ENCODE measurements at regions not wholly inside any gene's neighbourhood (a gene's known extent, or its start where the extent isn't known, plus 50 kb on each side); places are given as distances from the start of the nearest gene placed in this dataset.

DNA sequence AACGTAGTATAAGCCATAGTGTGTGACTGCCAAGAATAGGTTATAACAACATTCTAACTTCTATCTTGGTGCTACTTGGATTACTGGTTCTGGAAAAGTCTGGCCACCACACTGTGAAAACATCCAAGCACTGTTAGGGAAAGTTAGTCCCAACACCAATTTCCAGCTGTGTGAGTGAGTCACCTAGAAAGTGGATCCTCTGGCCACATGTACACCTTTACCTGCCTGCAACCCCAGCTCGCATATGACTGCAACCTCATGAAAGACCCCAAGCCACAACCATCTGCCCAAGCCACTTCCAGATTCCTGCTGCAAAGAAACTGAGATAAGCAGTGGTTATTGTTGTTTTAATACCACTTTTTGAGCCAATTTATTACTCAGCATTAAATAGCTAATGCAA, 404.5 kb downstream of the KCTD12 start:
- H4K20me1 ChIP-seq (ENCODE audit: insufficient read depth, low read length) = no peaks in the 10 kb centered on the region

DNA sequence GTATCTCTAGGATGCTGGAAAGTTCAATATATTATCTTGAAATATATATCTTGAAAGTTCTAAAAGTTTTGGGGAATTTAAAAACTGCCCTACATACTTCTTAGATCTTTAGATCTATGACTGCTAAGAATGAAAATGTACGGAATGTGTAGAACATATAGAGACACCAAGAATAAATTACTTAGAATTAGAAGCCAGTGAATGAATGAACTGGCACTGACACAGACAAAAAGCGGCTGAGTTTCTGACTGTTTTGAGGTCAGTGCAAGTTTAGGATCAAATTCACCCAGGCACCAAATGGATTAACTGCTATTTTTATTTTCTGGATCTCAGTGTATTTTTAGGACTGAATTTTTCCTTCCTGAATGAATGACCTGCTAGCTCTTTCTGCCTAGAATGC, 411.2 kb downstream of the KCTD12 start:
- H4K20me1 ChIP-seq (ENCODE audit: insufficient read depth, low read length) = no peaks in the 10 kb centered on the region
- H3K9ac ChIP-seq (ENCODE audit: low read length) = no peak overlapping the region
- no peak overlapping the region for H2AFZ ChIP-seq (ENCODE audit: low read length)
- no peaks in the 10 kb centered on the region for H3K36me3 ChIP-seq (replicated peaks; ENCODE audit: insufficient read depth, low read length)
- H3K4me2 ChIP-seq (ENCODE audit: low read depth, low read length) = no peak overlapping the region
- TF ChIP-seq CTCF (IDR thresholded peaks at IDR 0.05; ENCODE audit: low read length) = no peak
- no peak for TF ChIP-seq EZH2phosphoT487 (IDR thresholded peaks at IDR 0.05; ENCODE audit: low read length)
- TF ChIP-seq EZH2 (optimal IDR thresholded peaks at IDR 0.05; ENCODE audit: low read depth, low read length) = no peak
- H3K27ac ChIP-seq (ENCODE audit: low read length) = no peak overlapping the region
- H3K27me3 ChIP-seq (replicated peaks; ENCODE audit: insufficient read depth, low read length) = no peaks in the 10 kb centered on the region
- no peaks in the 10 kb centered on the region for H3F3A ChIP-seq (ENCODE audit: insufficient read depth, low read length)
- H3K79me2 ChIP-seq (ENCODE audit: low read length) = no peaks in the 10 kb centered on the region
- H3K4me3 ChIP-seq (ENCODE audit: low read length) = no peak overlapping the region
- DNase-seq = no peak
- no peaks in the 10 kb centered on the region for H3K9me2 ChIP-seq (replicated peaks; ENCODE audit: insufficient read depth, low read length)
- no peaks in the 10 kb centered on the region for H3K9me3 ChIP-seq (replicated peaks; ENCODE audit: insufficient read depth, low read length)
- H3K4me1 ChIP-seq (ENCODE audit: low read length) = no peaks in the 10 kb centered on the region

More for the DNA sequence above, 404.5 kb downstream of the KCTD12 start:
- no peaks in the 10 kb centered on the region for H3K27me3 ChIP-seq (replicated peaks; ENCODE audit: insufficient read depth, low read length)
- no peak for TF ChIP-seq EZH2phosphoT487 (IDR thresholded peaks at IDR 0.05; ENCODE audit: low read length)
- no peak for TF ChIP-seq CTCF (IDR thresholded peaks at IDR 0.05; ENCODE audit: low read length)
- TF ChIP-seq EZH2 (optimal IDR thresholded peaks at IDR 0.05; ENCODE audit: low read depth, low read length) = no peak
- no peak overlapping the region for H2AFZ ChIP-seq (ENCODE audit: low read length)
- H3K4me3 ChIP-seq (ENCODE audit: low read length) = no peak overlapping the region
- no peaks in the 10 kb centered on the region for H3K79me2 ChIP-seq (ENCODE audit: low read length)
- H3K27ac ChIP-seq (ENCODE audit: low read length) = no peak overlapping the region
- H3K9me2 ChIP-seq (replicated peaks; ENCODE audit: insufficient read depth, low read length) = no peaks in the 10 kb centered on the region
- DNase-seq = no peak
- no peaks in the 10 kb centered on the region for H3K4me1 ChIP-seq (ENCODE audit: low read length)
- H3K9ac ChIP-seq (ENCODE audit: low read length) = no peak overlapping the region
- no peaks in the 10 kb centered on the region for H3K36me3 ChIP-seq (replicated peaks; ENCODE audit: insufficient read depth, low read length)
- no peaks in the 10 kb centered on the region for H3K9me3 ChIP-seq (replicated peaks; ENCODE audit: insufficient read depth, low read length)
- no peak overlapping the region for H3K4me2 ChIP-seq (ENCODE audit: low read depth, low read length)
- H3F3A ChIP-seq (ENCODE audit: insufficient read depth, low read length) = no peaks in the 10 kb centered on the region

- Histone ChIP-seq H3K36me3 (replicated peaks; ENCODE audit: insufficient read depth, low read length) (no peaks in the 10 kb centered on the region), H3K79me2 (ENCODE audit: low read length) (no peaks in the 10 kb centered on the region), H3K9me3 (replicated peaks; ENCODE audit: insufficient read depth, low read length) (no peaks in the 10 kb centered on the region), H3K4me3 (ENCODE audit: low read length) (no peak overlapping the region), H3K4me1 (ENCODE audit: low read length) (no peaks in the 10 kb centered on the region), H3F3A (ENCODE audit: insufficient read depth, low read length) (no peaks in the 10 kb centered on the region), H3K9me2 (replicated peaks; ENCODE audit: insufficient read depth, low read length) (no peaks in the 10 kb centered on the region), H2AFZ (ENCODE audit: low read length) (no peak overlapping the region), H3K27ac (ENCODE audit: low read length) (no peak overlapping the region), H4K20me1 (ENCODE audit: insufficient read depth, low read length) (no peaks in the 10 kb centered on the region), H3K4me2 (ENCODE audit: low read depth, low read length) (no peak overlapping the region), H3K9ac (ENCODE audit: low read length) (no peak overlapping the region), H3K27me3 (replicated peaks; ENCODE audit: insufficient read depth, low read length) (no peaks in the 10 kb centered on the region)
- TF ChIP-seq CTCF (IDR thresholded peaks at IDR 0.05; ENCODE audit: low read length) (no peak), EZH2 (optimal IDR thresholded peaks at IDR 0.05; ENCODE audit: low read depth, low read length) (no peak)
- no peak for DNase-seq
Measured at GRCh38 chr13:76474356-76474755, 411.8 kb downstream of the KCTD12 start.

Data from MM.1S (cell line).